ENCODE measurements at regions not wholly inside any gene's neighbourhood (a gene's known extent, or its start where the extent isn't known, plus 50 kb on each side); places are given as distances from the start of the nearest gene placed in this dataset.
A peak's percentile ranks its signal among the peaks of the same experiment; 100 is the strongest.

DNA sequence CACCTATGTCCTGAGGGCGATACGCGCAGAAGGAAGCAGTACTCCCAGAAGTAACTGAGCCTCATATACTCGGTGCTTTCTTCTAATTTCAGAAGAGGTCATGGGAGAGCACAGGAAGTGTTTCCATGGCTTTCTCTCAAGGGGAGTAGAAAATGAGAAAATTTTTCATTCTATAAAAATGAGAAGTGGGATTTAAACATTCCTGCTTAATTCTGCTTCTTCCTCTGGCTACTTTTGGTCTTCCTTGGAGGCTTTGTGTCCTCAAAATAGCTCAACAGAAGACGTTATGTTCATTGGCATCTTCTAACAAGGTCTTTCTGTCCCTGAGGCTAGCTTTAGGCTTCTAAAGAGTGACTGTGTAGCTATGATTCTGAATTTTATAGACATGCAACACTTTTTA is 497.0 kb downstream of the TDRD15 start:
- no peaks in the 10 kb centered on the region for H3K27me3 ChIP-seq
- H4K20me1 ChIP-seq (ENCODE audit: low read depth), result no peaks in the 10 kb centered on the region
- H2AFZ ChIP-seq (replicated peaks), result no peak overlapping the region
- TF ChIP-seq CTCF (IDR thresholded peaks at IDR 0.05), result no peak
- no peak for TF ChIP-seq EZH2phosphoT487 (IDR thresholded peaks at IDR 0.05)
- no peak for TF ChIP-seq EZH2 (IDR thresholded peaks at IDR 0.05)
- H3K4me3 Mint-ChIP-seq, result no peak overlapping the region
- no peaks in the 10 kb centered on the region for H3F3A ChIP-seq (ENCODE audit: low read depth)
- H3K9me3 ChIP-seq (ENCODE audit: low read depth), result no peaks in the 10 kb centered on the region
- H3K4me3 ChIP-seq, result no peak overlapping the region
- no peaks in the 10 kb centered on the region for H3K36me3 Mint-ChIP-seq
- H3K36me3 ChIP-seq, result no peaks in the 10 kb centered on the region
- H3K79me2 ChIP-seq (ENCODE audit: low read depth), result no peaks in the 10 kb centered on the region
- no peaks in the 10 kb centered on the region for H3K4me1 Mint-ChIP-seq
- H3K9me3 Mint-ChIP-seq, result no peaks in the 10 kb centered on the region
- no peak overlapping the region for H3K4me2 ChIP-seq
- no peak for DNase-seq (ENCODE audit: low spot score)
- H3K9ac ChIP-seq, result no peak overlapping the region
- H3K4me1 ChIP-seq, result no peaks in the 10 kb centered on the region
- H3K27me3 Mint-ChIP-seq (ENCODE audit: insufficient read depth, low read depth), result no peaks in the 10 kb centered on the region
- H3K27ac ChIP-seq, result no peak overlapping the region
- no peak overlapping the region for H3K27ac Mint-ChIP-seq

- Histone ChIP-seq H3K27ac (no peak overlapping the region), H2AFZ (replicated peaks) (no peak overlapping the region), H3F3A (ENCODE audit: low read depth) (no peaks in the 10 kb centered on the region), H3K36me3 (no peaks in the 10 kb centered on the region), H4K20me1 (ENCODE audit: low read depth) (no peaks in the 10 kb centered on the region), H3K9me3 (ENCODE audit: low read depth) (no peaks in the 10 kb centered on the region), H3K4me3 (no peak overlapping the region), H3K9ac (no peak overlapping the region), H3K4me1 (peaks cover 1% of the 10 kb centered on the region), H3K27me3 (no peaks in the 10 kb centered on the region), H3K4me2 (no peak overlapping the region), H3K79me2 (ENCODE audit: low read depth) (no peaks in the 10 kb centered on the region)
- DNase-seq (ENCODE audit: low spot score), result no peak
- no peak overlapping the region for H3K4me3 Mint-ChIP-seq
- H3K27ac Mint-ChIP-seq, result no peak overlapping the region
- H3K9me3 Mint-ChIP-seq, result no peaks in the 10 kb centered on the region
- H3K4me1 Mint-ChIP-seq, result peaks cover 4% of the 10 kb centered on the region
- no peaks in the 10 kb centered on the region for H3K27me3 Mint-ChIP-seq (ENCODE audit: insufficient read depth, low read depth)
- TF ChIP-seq EZH2 (IDR thresholded peaks at IDR 0.05), result no peak
- no peak for TF ChIP-seq CTCF (IDR thresholded peaks at IDR 0.05)
- TF ChIP-seq EZH2phosphoT487 (IDR thresholded peaks at IDR 0.05), result no peak
- H3K36me3 Mint-ChIP-seq, result no peaks in the 10 kb centered on the region
Observed at GRCh38 chr2:21627938-21628337, 504.2 kb downstream of the TDRD15 start.

DNA sequence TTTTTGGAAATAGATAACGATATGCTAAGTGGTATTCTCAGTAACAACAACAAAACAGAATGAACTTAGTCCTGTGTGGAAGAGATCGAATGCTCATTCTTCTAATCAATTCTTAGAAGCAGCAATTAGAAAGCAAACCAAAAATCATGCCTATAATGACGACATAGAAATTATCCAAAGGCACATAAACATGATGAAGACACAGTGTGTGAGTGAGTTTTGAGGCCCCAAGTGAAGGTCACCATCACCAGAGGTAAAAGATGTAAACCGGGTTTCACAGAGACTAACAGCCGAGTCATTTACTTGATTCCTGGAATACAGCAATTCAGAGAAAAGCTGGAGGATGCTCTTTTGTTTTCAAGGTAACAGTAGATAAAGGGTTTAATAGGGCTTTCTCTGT is 509.2 kb downstream of the TDRD15 start:
- H3K4me1 ChIP-seq, result peaks cover 9% of the 10 kb centered on the region
- H4K20me1 ChIP-seq (ENCODE audit: low read depth), result no peaks in the 10 kb centered on the region
- H3K9ac ChIP-seq, result no peak overlapping the region
- H3K9me3 Mint-ChIP-seq, result no peaks in the 10 kb centered on the region
- H3K4me3 ChIP-seq, result no peak overlapping the region
- H3K27ac Mint-ChIP-seq, result no peak overlapping the region
- peaks cover 5% of the 10 kb centered on the region for H3K4me1 Mint-ChIP-seq
- no peaks in the 10 kb centered on the region for H3K79me2 ChIP-seq (ENCODE audit: low read depth)
- no peaks in the 10 kb centered on the region for H3K36me3 Mint-ChIP-seq
- H3K4me2 ChIP-seq, result no peak overlapping the region
- no peak for TF ChIP-seq CTCF (IDR thresholded peaks at IDR 0.05)
- no peak for TF ChIP-seq EZH2phosphoT487 (IDR thresholded peaks at IDR 0.05)
- TF ChIP-seq EZH2 (IDR thresholded peaks at IDR 0.05), result no peak
- H3F3A ChIP-seq (ENCODE audit: low read depth), result no peaks in the 10 kb centered on the region
- H3K27me3 ChIP-seq, result no peaks in the 10 kb centered on the region
- DNase-seq (ENCODE audit: low spot score), result no peak
- no peaks in the 10 kb centered on the region for H3K9me3 ChIP-seq (ENCODE audit: low read depth)
- no peak overlapping the region for H3K4me3 Mint-ChIP-seq
- H3K27ac ChIP-seq, result no peak overlapping the region
- H3K27me3 Mint-ChIP-seq (ENCODE audit: insufficient read depth, low read depth), result no peaks in the 10 kb centered on the region
- no peaks in the 10 kb centered on the region for H3K36me3 ChIP-seq
- H2AFZ ChIP-seq (replicated peaks), result peak overlapping the region; percentile 7

- Histone ChIP-seq H3F3A (ENCODE audit: low read depth) (no peaks in the 10 kb centered on the region), H3K27me3 (no peaks in the 10 kb centered on the region), H2AFZ (replicated peaks) (peak overlapping the region; percentile 7), H3K4me2 (no peak overlapping the region), H3K4me1 (peaks cover 9% of the 10 kb centered on the region), H3K9ac (no peak overlapping the region), H3K4me3 (no peak overlapping the region), H3K79me2 (ENCODE audit: low read depth) (no peaks in the 10 kb centered on the region), H3K9me3 (ENCODE audit: low read depth) (no peaks in the 10 kb centered on the region), H4K20me1 (ENCODE audit: low read depth) (no peaks in the 10 kb centered on the region), H3K36me3 (no peaks in the 10 kb centered on the region), H3K27ac (no peak overlapping the region)
- Mint-ChIP-seq H3K4me1 (peaks cover 5% of the 10 kb centered on the region), H3K9me3 (no peaks in the 10 kb centered on the region), H3K36me3 (no peaks in the 10 kb centered on the region), H3K27me3 (ENCODE audit: insufficient read depth, low read depth) (no peaks in the 10 kb centered on the region), H3K4me3 (no peak overlapping the region), H3K27ac (no peak overlapping the region)
- TF ChIP-seq EZH2phosphoT487 (IDR thresholded peaks at IDR 0.05), result no peak
- TF ChIP-seq CTCF (IDR thresholded peaks at IDR 0.05), result no peak
- no peak for TF ChIP-seq EZH2 (IDR thresholded peaks at IDR 0.05)
- DNase-seq (ENCODE audit: low spot score), result peak; percentile 20
Observed at GRCh38 chr2:21633466-21633865, 509.7 kb downstream of the TDRD15 start.
